HepG2 (cell line): ENCODE measurements at regions not wholly inside any gene's neighbourhood (a gene's known extent, or its start where the extent isn't known, plus 50 kb on each side); places are given as distances from the start of the nearest gene placed in this dataset.
A peak's percentile ranks its signal among the peaks of the same experiment; 100 is the strongest.

Experiments used
- BRCA1 ChIP-seq: sonication (generic); formaldehyde crosslinking; IDR thresholded peaks from 2 replicates; pipeline ENCODE4 v1.4.0; 2020; ENCODE audit warnings: missing genetic modification reagents
- CEBPB ChIP-seq: IDR thresholded peaks from 2 replicates; pipeline ENCODE4 v1.6.1; 2011; ENCODE audit warnings: low read depth, low read length, improper control_type of control experiment, borderline replicate concordance
- CEBPG ChIP-seq: IDR thresholded peaks from 2 replicates; pipeline ENCODE4 v1.6.1; 2016
- DR1 ChIP-seq: sonication (generic); formaldehyde crosslinking; IDR thresholded peaks from 2 replicates; pipeline ENCODE4 v1.8.0; 2021; ENCODE audit warnings: mild to moderate bottlenecking, missing genetic modification reagents, inconsistent platforms
- NR2F6 ChIP-seq, 2 experiments: IDR thresholded peaks; 2 replicates each; pipeline ENCODE4 v1.6.1; 2016; ENCODE audit warnings: antibody characterized with exemption in 1 of 2, mild to moderate bottlenecking in 1 of 2
- RARA ChIP-seq: IDR thresholded peaks from 2 replicates; pipeline ENCODE4 v1.6.1; 2016; ENCODE audit warnings: missing genetic modification reagents, missing compliant biosample characterization
- RNF2 ChIP-seq: fragments of 450-650 bp; conservative IDR thresholded peaks from 2 replicates; pipeline ENCODE4 v1.6.1; 2016; ENCODE audit warnings: low read depth
- WIZ ChIP-seq: sonication (generic); formaldehyde crosslinking; IDR thresholded peaks from 2 replicates; pipeline ENCODE4 v1.5.1; 2020; ENCODE audit warnings: mild to moderate bottlenecking, missing genetic modification reagents
- ZNF138 ChIP-seq: sonication (generic); formaldehyde crosslinking; IDR thresholded peaks from 2 replicates; pipeline ENCODE4 v1.5.0; 2020; ENCODE audit warnings: mild to moderate bottlenecking, low read depth, missing genetic modification reagents
- ZNF552 ChIP-seq: sonication (generic); formaldehyde crosslinking; IDR thresholded peaks from 2 replicates; pipeline ENCODE4 v1.9.0; 2022; ENCODE audit warnings: missing genetic modification reagents, mild to moderate bottlenecking, borderline replicate concordance
- TF ChIP-seq, protein P1 (sequence below): IDR thresholded peaks from 2 replicates; pipeline ENCODE4 v1.4.0; 2020; ENCODE audit warnings: mild to moderate bottlenecking, missing genetic modification reagents
- TF ChIP-seq, protein P2 (sequence below): sonication (generic); formaldehyde crosslinking; IDR thresholded peaks from 2 replicates; pipeline ENCODE4 v1.4.0; 2020; ENCODE audit warnings: mild to moderate bottlenecking, missing genetic modification reagents

DNA sequence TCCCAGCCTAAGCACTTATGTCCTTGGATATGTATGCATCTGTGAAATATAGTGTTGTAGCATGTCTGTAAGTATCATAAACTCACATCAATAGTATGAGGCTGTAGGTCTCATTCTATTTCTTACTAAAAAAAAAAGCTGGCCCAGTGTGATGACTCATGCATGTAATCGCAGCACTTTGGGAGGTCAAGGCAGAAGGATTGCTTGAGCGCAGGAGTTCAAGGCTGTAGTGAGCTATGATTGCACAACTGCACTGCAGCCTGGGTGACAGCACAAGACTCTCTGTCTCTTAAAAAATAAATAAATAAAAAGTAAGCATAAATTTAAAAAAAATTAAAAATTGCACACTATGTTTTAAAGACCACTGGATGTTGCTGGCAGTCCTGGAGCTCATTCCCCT, 79.1 kb upstream of the SPATA13 start (continued):
- TF ChIP-seq NR2F6 (IDR thresholded peaks at IDR 0.05) (peak; percentile 29; the same call in 1 of the 2 replicates), NR2F6 (CRISPR knock-in tag; IDR thresholded peaks at IDR 0.05) (peak; percentile 48; the same call in 1 of the 2 replicates), CEBPB (peak; percentile 76), ZNF552 (CRISPR knock-in tag) (no peak), RNF2 (no peak), DR1 (CRISPR knock-in tag) (no peak), BRCA1 (no peak), CEBPG (CRISPR knock-in tag) (peak; percentile 63), ZNF138 (CRISPR knock-in tag) (no peak), RARA (peak; percentile 73), WIZ (CRISPR knock-in tag) (no peak)
- TF ChIP-seq, protein P1, sequence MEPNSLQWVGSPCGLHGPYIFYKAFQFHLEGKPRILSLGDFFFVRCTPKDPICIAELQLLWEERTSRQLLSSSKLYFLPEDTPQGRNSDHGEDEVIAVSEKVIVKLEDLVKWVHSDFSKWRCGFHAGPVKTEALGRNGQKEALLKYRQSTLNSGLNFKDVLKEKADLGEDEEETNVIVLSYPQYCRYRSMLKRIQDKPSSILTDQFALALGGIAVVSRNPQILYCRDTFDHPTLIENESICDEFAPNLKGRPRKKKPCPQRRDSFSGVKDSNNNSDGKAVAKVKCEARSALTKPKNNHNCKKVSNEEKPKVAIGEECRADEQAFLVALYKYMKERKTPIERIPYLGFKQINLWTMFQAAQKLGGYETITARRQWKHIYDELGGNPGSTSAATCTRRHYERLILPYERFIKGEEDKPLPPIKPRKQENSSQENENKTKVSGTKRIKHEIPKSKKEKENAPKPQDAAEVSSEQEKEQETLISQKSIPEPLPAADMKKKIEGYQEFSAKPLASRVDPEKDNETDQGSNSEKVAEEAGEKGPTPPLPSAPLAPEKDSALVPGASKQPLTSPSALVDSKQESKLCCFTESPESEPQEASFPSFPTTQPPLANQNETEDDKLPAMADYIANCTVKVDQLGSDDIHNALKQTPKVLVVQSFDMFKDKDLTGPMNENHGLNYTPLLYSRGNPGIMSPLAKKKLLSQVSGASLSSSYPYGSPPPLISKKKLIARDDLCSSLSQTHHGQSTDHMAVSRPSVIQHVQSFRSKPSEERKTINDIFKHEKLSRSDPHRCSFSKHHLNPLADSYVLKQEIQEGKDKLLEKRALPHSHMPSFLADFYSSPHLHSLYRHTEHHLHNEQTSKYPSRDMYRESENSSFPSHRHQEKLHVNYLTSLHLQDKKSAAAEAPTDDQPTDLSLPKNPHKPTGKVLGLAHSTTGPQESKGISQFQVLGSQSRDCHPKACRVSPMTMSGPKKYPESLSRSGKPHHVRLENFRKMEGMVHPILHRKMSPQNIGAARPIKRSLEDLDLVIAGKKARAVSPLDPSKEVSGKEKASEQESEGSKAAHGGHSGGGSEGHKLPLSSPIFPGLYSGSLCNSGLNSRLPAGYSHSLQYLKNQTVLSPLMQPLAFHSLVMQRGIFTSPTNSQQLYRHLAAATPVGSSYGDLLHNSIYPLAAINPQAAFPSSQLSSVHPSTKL (CRISPR knock-in tag): peak; percentile 55
- TF ChIP-seq, protein P2, sequence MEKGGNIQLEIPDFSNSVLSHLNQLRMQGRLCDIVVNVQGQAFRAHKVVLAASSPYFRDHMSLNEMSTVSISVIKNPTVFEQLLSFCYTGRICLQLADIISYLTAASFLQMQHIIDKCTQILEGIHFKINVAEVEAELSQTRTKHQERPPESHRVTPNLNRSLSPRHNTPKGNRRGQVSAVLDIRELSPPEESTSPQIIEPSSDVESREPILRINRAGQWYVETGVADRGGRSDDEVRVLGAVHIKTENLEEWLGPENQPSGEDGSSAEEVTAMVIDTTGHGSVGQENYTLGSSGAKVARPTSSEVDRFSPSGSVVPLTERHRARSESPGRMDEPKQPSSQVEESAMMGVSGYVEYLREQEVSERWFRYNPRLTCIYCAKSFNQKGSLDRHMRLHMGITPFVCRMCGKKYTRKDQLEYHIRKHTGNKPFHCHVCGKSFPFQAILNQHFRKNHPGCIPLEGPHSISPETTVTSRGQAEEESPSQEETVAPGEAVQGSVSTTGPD (CRISPR knock-in tag): no peak
